GM21717 (cell line): ENCODE measurements at regions not wholly inside any gene's neighbourhood (a gene's known extent, or its start where the extent isn't known, plus 50 kb on each side); places are given as distances from the start of the nearest gene placed in this dataset.

Experiments used
- ATAC-seq: cut with Tn5 transposase; IDR thresholded peaks from one replicate; pipeline ENCODE4 v1.9.1; 2021; ENCODE audit warnings: mild to moderate bottlenecking, moderate library complexity; ENCODE audit not compliant: unreplicated experiment

DNA sequence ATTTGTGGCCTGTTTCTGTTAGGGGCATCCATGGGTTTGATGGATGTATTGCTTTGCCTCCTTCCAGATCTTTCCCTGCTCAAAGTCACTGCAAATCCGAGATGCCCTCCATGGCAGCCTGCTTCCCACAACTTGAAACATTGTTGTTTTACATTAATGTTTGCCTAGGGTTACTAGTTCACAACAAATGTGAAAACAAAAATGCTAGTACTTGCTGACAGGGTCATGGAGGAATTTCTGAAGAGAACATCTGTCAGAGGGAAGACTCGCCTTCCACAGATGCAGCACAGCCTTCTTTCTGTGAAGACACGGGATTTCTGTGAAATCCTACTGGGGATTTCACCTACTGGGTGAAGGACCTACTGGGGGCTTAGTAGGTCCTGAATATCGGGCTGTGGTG, 260.0 kb upstream of the FN1 start:
- no peak for ATAC-seq

GRCh38 chr2:215693999-215694580, 258.2 kb upstream of the FN1 start:
- no peak for ATAC-seq

GRCh38 chr2:215693193-215693998, 257.5 kb upstream of the FN1 start:
- no peak for ATAC-seq

GRCh38 chr2:215692387-215693079, 256.7 kb upstream of the FN1 start:
- no peak for ATAC-seq

DNA sequence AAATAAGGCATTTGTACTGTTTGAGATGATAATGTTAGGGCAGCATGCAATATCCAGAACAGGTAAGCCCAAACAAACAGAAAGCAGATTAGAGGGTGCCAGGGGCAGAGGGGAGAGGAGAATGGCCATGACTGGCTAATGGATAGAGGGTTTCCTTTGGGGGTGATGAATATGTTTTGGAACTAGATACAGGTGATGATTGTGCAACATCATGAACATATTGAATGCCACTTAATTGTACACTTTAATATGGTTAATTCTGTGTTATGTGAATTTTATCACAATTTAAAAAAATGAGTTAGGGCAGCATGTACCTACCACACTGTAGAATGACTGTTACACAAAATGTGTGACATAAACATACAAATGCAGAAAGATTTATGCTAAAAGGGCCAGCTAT, 255.5 kb upstream of the FN1 start:
- no peak for ATAC-seq

GRCh38 chr2:215687149-215688031, 251.5 kb upstream of the FN1 start:
- ATAC-seq = no peak

- no peak for ATAC-seq
These were observed 249.5 kb upstream of the FN1 start for GRCh38 chr2:215685238-215685990.

DNA sequence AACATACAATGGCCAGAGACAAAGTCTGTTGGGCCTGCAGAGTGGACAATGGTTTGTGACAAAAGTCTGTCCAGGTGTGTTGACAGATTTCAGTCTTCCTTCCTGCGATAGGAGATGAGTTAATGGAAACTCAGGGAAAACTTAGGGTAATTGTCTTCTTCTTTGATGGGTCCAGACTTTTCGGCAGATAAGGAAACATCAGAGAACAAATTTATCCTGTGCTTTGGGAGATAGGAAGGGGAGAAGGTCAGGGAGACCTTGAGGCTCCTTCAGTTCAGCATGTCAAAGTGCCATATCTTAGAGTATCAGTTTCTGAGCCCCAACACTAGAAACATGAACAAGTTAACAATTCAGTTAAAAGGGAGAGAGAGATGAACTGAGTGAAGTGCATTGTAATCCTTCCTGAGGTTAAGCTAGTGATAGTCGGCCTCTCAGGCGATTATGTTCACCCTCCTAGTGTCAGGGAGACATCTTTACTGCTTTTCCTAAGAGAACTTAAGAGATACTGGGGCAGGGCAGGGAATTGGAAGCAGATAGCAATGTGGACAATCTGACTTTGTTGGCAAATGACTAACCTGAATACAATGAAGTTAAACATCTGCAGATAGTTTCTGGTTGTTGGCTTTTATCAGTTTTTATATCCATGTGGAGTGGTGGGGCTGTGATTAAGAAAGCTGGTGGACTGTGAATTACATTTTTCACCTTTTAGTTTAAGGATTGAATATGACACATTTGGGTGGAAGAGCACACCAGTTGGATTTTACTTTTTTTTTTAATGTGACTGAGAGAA, 248.8 kb upstream of the FN1 start:
- ATAC-seq = no peak

DNA sequence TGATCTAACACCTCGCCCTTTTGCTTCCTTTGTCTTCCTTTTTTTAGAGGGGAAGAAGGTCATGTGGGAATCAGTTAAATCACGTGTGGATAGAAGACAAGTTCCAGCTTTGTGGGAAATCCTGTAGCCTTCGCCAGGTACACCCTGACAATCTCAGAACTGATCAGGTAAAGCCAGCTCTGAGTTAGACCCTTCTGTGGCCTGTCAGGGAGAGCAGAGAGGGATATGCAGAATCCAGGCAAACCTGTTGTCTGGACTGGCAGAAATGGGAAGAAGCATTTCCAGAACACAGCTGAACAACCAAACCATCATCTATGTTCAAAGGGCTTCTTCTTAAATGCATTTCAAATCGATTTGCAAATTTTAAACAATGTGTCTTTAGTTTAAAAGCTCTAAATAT, 247.4 kb upstream of the FN1 start:
- ATAC-seq = no peak

GRCh38 chr2:215681799-215682596, 246.1 kb upstream of the FN1 start:
- ATAC-seq = no peak

DNA sequence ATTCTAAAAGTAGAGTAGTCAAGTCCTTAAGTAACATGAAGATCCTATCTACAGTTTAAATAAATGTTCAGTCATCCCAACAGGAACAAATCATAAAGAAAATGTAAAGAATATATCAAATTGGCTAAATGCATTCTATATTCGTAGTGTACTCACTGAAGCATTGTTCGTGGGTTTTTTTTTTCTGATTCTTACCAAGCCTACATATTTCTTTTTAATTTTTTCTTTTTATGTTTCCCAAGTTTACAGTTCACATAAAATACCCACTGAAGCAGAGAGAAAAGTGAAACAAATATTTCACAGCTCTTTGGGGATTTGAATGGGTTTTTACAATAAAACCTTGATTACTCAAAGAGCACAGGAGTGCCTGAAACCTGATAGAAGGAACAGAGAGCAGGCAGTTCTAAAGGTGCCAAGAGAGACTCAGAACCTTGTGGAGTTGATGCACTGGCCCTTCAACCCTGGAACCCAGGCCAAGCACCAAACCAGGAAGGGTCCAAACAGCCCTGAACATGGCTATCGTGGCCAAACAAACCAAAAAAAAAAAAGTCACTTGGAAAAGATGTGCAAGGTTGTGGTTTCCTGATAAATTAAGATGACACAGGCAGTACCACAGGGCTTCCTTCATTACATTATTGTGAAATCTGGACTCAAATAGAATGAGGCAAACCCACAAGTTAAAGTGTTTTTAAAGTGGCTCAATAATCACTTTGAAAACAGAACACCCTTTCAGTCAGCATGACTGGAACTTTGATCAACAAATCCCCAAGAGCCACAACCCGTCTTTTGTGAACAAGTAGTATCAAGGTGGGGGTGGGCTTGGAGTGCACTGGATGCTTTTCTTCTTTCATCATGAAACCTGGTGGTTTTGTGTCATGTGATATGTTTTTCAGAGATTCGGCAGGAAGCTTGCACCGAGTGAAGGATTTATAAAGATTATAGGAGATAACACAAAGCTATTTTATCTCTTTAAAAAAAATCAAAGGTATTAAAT, 245.0 kb upstream of the FN1 start:
- ATAC-seq = no peak

GRCh38 chr2:215678094-215678493, 242.2 kb upstream of the FN1 start:
- no peak for ATAC-seq

DNA sequence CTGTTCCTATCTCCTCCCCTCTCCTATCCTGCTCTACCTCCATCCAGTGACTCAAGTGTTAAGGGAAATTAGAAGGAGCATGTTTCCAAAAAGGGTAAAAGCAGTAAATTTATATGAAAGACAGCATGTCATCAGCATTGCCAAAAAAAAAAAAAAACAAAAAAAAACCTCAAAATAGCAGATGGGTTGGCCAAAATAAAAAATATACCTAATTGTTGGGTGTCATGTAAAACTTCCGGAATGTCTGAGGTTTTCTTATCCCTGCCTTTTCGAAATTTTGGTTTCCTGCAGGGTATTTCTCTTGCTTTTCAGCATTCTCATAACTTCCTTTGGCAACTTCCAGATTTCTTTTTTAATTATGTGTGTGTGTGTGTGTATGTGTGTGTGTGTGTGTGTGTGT, 241.6 kb upstream of the FN1 start:
- no peak for ATAC-seq

- ATAC-seq = no peak
These were observed 236.5 kb upstream of the FN1 start for GRCh38 chr2:215672406-215672805.

- ATAC-seq = peak; percentile 17
These were observed 235.8 kb upstream of the FN1 start for GRCh38 chr2:215671691-215672090.

- ATAC-seq = peak; percentile 64
These were observed 235.4 kb upstream of the FN1 start for GRCh38 chr2:215671244-215671643.

DNA sequence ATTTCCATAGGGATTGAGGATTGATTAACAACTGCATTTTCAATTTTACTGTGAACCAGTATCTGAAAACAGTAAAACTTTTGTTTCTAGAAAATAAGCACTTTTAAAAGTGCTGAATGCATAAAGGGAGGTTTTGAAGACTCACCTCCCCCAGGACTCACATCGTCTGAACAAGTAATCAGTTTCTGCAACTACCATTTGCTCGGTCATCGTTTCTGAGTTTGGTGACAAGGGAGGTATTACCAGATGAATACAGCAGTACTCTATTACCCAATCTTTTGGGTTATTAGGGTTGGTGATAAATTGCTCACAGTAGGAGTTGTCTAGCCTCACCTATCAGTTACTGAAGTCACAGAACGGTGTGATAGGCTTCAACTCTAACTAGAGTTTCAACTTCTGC, 234.5 kb upstream of the FN1 start:
- ATAC-seq = no peak

DNA sequence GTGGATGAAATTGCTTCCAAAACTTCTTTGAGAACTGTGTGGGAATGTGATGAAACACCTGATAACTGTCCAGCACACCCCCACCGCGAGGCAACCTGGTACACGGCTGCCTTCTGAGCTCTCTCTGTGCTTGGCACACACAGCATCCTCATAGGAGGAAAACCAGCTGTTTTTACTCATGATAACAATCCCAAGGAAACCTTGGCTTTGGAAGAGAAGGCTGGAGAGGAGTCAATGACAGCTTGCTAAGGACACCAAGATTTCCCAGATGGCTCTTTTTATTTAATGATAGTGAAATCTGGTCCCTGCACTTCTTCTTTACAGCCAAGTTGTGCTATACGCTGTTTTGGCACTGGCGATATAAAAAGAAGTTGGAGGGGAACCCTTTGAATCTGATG, 232.5 kb upstream of the FN1 start:
- ATAC-seq = no peak
